ENCODE measurements at regions not wholly inside any gene's neighbourhood (a gene's known extent, or its start where the extent isn't known, plus 50 kb on each side); places are given as distances from the start of the nearest gene placed in this dataset.
"Not testable (repeated sequence)": the region's sequence is repeated elsewhere in the genome, so short reads cannot be mapped to it uniquely, and the experiment has no call there.

DNA sequence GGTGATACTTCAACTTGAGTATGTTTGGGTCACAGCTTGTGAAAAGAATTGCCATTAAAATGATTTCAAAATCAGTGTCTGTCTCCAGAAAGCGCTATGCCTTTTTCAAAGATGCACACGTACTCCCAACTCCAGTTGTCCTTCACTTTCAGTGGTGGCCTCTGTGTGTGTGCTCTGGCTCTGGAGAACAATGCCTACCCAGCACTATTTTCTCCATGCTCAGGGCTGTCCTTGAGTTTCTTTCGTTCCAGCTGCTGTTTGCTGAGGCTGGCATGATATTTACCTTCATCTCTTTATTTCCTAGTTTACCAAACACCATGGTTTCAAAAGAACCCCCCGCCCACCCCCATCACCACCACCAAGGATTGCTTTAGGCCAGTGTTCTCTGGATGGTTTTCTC is 136.8 kb downstream of the QRSL1 start:
- DNase-seq, result no peak

GRCh38 chr6:106765496-106765895 is 136.1 kb downstream of the QRSL1 start:
- DNase-seq, result no peak

GRCh38 chr6:106764353-106764980 is 135.1 kb downstream of the QRSL1 start:
- DNase-seq, result no peak

DNA sequence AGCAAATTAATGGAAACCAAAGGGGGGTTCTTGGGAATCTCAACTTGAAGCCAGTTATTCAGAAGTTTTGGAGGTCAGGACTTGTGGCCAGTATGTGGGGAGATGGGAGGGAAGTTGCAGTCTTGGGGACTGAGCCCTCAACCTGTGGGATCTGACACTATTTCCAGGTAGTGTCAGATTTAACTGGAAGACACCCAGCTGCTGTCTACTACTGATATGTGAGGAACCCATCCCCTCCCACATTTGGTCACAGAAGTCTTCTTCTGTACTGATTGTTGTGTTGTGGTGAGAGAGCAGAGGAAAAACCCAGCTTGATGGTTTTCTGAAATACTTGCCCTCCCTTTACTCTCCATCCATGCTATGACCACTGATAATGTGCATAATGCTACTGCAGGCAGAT is 134.0 kb downstream of the QRSL1 start:
- DNase-seq, result no peak

DNA sequence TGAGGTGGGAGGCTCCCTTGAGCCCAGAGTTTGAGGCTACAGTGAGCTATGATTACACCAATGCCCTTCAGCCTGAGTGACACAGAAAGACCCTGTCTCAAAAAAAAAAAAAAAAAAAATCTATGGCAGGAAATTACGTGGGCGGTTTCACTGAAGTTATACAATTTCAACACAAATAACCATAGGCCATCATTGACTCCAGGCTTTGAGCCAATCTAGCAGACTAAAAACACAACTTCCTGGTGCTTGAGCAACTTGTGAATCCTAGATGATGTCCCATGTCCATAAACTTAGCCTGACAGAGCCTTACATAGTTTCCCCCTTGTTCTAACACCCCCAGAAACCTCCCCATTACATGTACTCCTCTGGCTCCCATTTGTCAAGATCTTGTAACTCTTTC is 131.8 kb downstream of the QRSL1 start:
- no peak for DNase-seq

- no peak for DNase-seq
Measured at GRCh38 chr6:106759112-106759511, 129.7 kb downstream of the QRSL1 start.

DNA sequence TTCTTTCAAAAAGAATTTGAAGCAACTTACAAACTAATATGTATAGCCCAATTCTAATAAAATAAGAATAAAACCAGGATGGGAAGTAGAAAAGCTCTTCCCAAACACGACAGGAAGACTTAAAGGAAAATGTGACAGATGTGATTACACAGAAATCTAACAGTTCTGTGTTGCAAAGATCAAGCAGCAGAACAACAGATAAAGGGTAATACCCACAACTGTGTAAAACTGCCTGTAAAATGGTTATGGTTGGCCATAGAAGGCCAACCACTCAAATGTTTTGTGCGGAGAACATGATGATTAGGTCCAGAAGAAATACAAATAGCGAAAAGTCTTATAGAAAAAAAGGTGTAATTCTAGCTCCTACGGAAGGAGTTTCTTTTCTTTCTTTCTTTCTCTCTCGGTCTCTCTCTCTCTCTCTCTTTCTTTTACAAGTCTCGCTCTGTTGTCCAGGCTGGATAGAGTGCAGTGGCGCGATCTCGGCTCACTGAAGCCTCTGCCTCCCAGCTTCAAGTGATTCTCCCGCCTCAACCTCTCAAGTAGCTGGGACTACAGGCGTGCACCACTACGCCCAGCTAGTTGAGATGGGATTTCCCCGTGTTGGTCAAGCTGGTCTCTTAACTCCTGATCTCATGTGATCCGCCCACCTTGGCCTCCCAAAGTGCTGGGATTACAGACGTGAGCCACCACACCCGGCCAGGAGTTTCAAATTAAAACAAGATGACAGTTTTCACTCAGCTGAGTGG is 128.5 kb downstream of the QRSL1 start:
- no peak for DNase-seq

- no peak for DNase-seq
Measured at GRCh38 chr6:106757267-106757666, 127.9 kb downstream of the QRSL1 start.

- no peak for DNase-seq
Measured at GRCh38 chr6:106754215-106754614, 124.8 kb downstream of the QRSL1 start.

- DNase-seq, result no peak
Measured at GRCh38 chr6:106752641-106753040, 123.3 kb downstream of the QRSL1 start.

- DNase-seq, result no peak
Measured at GRCh38 chr6:106751501-106752252, 122.3 kb downstream of the QRSL1 start.

GRCh38 chr6:106750946-106751345 is 121.6 kb downstream of the QRSL1 start:
- DNase-seq, result no peak

DNA sequence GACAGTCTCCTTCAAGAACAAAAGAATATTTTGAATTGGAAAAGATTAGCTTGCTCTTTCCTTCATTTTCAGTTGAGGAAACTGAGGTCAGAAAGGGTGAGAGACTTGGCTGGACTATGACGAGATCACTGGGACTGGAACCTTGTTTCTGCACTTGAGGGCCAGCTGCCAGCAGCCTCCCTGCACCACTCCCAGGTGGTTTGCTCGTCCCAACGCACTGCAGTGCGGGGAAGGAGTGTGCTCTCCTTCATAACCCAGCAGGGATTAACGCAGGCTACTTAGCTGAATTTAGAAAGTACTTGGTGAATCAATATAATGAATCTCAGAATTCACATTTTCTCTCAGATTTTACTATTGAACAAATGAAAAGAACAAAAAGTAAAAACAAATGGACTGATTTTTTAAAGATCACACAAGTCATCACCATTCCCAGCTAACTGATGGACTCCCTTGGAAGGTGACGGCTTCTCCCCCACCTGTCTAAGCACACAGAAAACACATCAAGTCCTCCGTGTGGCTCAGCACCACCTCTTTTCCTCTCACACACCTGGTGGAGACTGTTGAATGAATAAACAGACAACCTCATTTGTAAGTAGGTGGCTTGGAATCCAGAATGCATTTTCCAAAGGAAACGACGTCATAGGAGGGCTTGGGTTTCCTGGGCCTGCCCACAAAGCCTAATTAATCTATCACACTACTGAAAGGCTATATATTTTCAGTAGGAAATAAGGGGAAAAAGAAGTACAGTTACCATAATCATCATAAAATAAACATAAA is 121.0 kb downstream of the QRSL1 start:
- no peak for DNase-seq

DNA sequence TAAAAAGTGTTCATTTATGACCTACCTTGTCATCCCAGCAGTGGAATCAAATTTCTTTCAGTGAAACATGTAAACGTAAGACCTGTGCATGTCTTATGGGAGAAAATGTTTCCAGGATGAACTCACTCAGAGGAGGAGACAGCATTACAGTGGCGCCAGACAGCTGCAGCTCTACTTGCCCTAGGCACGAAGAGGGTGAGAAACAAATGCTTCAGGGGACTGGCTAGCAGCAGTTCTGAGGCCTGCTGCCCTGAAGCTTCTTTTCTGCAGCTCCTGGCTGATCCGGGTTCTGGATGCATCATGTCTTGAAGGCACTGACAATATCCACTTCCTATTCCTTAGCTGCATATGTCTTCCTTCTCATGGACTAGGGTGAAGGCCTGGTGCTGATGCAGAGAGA is 120.2 kb downstream of the QRSL1 start:
- no peak for DNase-seq

GRCh38 chr6:106748547-106749207 is 119.3 kb downstream of the QRSL1 start:
- DNase-seq, result no peak

DNA sequence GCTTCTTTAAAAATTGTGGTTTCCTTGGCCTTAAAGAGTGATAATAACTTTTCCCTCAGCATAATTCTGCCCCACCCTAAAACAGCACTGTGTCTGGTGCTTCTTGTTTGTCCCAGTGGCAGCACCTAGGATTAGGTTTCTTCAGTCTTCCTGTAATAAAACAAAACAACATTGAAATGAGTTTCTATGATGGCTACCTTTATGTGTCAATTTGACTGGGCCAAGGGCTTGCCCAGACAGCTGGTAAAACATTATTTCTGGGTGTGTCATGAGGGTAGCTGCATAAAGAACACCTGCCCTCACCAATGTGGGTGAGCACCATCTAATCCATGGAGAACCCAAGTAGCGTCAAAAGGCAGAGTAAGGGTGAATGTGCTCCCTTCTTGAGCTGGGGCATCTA is 117.8 kb downstream of the QRSL1 start:
- no peak for DNase-seq

DNA sequence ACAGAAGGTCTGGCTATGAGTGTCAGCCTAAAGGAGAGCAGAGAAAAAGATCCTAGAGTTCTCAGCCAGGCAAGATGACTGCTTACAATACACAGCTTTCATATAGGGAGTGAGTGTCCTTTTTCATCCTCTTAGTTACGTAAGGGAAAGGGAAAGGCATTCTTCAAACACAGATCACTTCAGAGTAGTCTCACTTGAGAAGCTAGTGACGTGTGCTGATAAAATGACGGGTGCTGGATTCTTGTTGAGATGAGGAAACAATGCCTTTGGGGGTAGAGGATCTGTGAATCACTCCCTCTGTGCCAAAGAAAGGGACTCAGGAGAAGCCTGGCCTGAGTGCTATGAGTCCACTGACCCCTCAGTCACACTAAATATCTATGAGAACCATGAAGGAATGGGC is 117.3 kb downstream of the QRSL1 start:
- no peak for DNase-seq

- no peak for DNase-seq
Measured at GRCh38 chr6:106745824-106746582, 116.6 kb downstream of the QRSL1 start.

- no peak for DNase-seq
Measured at GRCh38 chr6:106745197-106745770, 115.9 kb downstream of the QRSL1 start.

- DNase-seq, result no peak
Measured at GRCh38 chr6:106744781-106745180, 115.4 kb downstream of the QRSL1 start.

DNA sequence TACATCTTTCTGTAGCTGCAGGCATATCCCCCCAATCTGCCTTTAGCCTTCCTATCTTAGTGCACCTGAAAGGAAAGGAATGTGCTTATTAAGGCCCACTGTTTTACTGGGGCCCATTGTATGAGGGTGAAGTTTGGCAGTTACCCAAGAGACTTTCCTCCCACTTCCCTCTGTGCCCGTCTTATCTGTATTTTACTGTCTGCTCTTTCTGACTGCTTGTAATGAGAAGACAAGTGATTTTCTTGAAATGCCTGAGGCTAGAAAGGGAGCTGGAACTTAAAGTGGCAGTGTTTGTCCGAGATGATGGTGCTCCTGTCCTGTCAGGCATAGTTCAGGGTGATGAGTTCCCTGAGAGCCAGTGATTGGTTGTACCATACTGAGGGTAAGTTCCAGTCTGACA is 114.7 kb downstream of the QRSL1 start:
- not testable (repeated sequence) for DNase-seq

GRCh38 chr6:106743612-106744011 is 114.2 kb downstream of the QRSL1 start:
- no peak for DNase-seq

Data from SW 1271 (cell line).